ENCODE measurements at regions not wholly inside any gene's neighbourhood (a gene's known extent, or its start where the extent isn't known, plus 50 kb on each side); places are given as distances from the start of the nearest gene placed in this dataset.

- TF ChIP-seq ZNF583 (CRISPR knock-in tag; IDR thresholded peaks at IDR 0.05) (no peak), DNMT1 (IDR thresholded peaks at IDR 0.05) (no peak), ZNF717 (CRISPR knock-in tag; IDR thresholded peaks at IDR 0.05) (no peak), ATF7 (IDR thresholded peaks at IDR 0.05) (no peak), RAD21 (CRISPR knock-in tag; conservative IDR thresholded peaks at IDR 0.05 in 1 of 2, IDR thresholded peaks at IDR 0.05 in 1 of 2) (peak in 1 of 2 experiments; percentile 48; a peak in 3 of 4 replicates), ASH1L (IDR thresholded peaks at IDR 0.05; ENCODE audit: borderline replicate concordance, low read depth, partially characterized antibody) (no peak), RBM25 (IDR thresholded peaks at IDR 0.05; ENCODE audit: low read depth, low read length, severe bottlenecking) (no peak), TSC22D4 (tag; IDR thresholded peaks at IDR 0.05) (no peak), ZZZ3 (IDR thresholded peaks at IDR 0.05) (no peak), ETS1 (conservative IDR thresholded peaks at IDR 0.05; ENCODE audit: control insufficient read depth, low read depth, low read length) (no peak), ZC3H11A (IDR thresholded peaks at IDR 0.05; ENCODE audit: low read depth, low read length) (no peak), ZNF217 (CRISPR knock-in tag; IDR thresholded peaks at IDR 0.05) (no peak), JUN (IDR thresholded peaks at IDR 0.05; ENCODE audit: borderline replicate concordance, low read depth, low read length) (no peak), JUN (CRISPR knock-in tag; IDR thresholded peaks at IDR 0.05; ENCODE audit: borderline replicate concordance) (no peak), SRSF7 (optimal IDR thresholded peaks at IDR 0.05; ENCODE audit: low read depth, low read length) (no peak), EGR1 (conservative IDR thresholded peaks at IDR 0.05) (no peak), NBN (IDR thresholded peaks at IDR 0.05; ENCODE audit: low read depth) (0 out of 2 replicates have a peak, but pooled peaks have one; percentile 26)
- TF ChIP-seq, protein P1, sequence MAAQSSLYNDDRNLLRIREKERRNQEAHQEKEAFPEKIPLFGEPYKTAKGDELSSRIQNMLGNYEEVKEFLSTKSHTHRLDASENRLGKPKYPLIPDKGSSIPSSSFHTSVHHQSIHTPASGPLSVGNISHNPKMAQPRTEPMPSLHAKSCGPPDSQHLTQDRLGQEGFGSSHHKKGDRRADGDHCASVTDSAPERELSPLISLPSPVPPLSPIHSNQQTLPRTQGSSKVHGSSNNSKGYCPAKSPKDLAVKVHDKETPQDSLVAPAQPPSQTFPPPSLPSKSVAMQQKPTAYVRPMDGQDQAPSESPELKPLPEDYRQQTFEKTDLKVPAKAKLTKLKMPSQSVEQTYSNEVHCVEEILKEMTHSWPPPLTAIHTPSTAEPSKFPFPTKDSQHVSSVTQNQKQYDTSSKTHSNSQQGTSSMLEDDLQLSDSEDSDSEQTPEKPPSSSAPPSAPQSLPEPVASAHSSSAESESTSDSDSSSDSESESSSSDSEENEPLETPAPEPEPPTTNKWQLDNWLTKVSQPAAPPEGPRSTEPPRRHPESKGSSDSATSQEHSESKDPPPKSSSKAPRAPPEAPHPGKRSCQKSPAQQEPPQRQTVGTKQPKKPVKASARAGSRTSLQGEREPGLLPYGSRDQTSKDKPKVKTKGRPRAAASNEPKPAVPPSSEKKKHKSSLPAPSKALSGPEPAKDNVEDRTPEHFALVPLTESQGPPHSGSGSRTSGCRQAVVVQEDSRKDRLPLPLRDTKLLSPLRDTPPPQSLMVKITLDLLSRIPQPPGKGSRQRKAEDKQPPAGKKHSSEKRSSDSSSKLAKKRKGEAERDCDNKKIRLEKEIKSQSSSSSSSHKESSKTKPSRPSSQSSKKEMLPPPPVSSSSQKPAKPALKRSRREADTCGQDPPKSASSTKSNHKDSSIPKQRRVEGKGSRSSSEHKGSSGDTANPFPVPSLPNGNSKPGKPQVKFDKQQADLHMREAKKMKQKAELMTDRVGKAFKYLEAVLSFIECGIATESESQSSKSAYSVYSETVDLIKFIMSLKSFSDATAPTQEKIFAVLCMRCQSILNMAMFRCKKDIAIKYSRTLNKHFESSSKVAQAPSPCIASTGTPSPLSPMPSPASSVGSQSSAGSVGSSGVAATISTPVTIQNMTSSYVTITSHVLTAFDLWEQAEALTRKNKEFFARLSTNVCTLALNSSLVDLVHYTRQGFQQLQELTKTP (IDR thresholded peaks at IDR 0.05; ENCODE audit: low read depth in 1 of 2, partially characterized antibody in 2 of 2): peak in 1 of 2 experiments; percentile 2
- TF ChIP-seq, protein P2, sequence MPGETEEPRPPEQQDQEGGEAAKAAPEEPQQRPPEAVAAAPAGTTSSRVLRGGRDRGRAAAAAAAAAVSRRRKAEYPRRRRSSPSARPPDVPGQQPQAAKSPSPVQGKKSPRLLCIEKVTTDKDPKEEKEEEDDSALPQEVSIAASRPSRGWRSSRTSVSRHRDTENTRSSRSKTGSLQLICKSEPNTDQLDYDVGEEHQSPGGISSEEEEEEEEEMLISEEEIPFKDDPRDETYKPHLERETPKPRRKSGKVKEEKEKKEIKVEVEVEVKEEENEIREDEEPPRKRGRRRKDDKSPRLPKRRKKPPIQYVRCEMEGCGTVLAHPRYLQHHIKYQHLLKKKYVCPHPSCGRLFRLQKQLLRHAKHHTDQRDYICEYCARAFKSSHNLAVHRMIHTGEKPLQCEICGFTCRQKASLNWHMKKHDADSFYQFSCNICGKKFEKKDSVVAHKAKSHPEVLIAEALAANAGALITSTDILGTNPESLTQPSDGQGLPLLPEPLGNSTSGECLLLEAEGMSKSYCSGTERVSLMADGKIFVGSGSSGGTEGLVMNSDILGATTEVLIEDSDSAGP (CRISPR knock-in tag; IDR thresholded peaks at IDR 0.05): no peak
- TF ChIP-seq, protein P3, sequence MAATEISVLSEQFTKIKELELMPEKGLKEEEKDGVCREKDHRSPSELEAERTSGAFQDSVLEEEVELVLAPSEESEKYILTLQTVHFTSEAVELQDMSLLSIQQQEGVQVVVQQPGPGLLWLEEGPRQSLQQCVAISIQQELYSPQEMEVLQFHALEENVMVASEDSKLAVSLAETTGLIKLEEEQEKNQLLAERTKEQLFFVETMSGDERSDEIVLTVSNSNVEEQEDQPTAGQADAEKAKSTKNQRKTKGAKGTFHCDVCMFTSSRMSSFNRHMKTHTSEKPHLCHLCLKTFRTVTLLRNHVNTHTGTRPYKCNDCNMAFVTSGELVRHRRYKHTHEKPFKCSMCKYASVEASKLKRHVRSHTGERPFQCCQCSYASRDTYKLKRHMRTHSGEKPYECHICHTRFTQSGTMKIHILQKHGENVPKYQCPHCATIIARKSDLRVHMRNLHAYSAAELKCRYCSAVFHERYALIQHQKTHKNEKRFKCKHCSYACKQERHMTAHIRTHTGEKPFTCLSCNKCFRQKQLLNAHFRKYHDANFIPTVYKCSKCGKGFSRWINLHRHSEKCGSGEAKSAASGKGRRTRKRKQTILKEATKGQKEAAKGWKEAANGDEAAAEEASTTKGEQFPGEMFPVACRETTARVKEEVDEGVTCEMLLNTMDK (IDR thresholded peaks at IDR 0.05; ENCODE audit: borderline replicate concordance, insufficient read depth, low read depth, low read length, poor library complexity, severe bottlenecking): no peak
Measured at GRCh38 chr5:82421119-82421518, 143.0 kb upstream of the RPS23 start (continued).
